ENCODE measurements at regions not wholly inside any gene's neighbourhood (a gene's known extent, or its start where the extent isn't known, plus 50 kb on each side); places are given as distances from the start of the nearest gene placed in this dataset.
A peak's percentile ranks its signal among the peaks of the same experiment; 100 is the strongest.

GRCh38 chr9:107731115-107731762, 241.7 kb upstream of the KLF4 start:
- intact Hi-C loops (cut with DNase I), result loop anchor here in 1 of 4 donors (10.0 kb wide), 2 partner anchors 96 to 324 kb away; no protein-coding TSS in a partner anchor
- WGBS, 3 donors, result 87 to 93% (median 91%) methylated on average over 6 of the region's 6 CpGs

DNA sequence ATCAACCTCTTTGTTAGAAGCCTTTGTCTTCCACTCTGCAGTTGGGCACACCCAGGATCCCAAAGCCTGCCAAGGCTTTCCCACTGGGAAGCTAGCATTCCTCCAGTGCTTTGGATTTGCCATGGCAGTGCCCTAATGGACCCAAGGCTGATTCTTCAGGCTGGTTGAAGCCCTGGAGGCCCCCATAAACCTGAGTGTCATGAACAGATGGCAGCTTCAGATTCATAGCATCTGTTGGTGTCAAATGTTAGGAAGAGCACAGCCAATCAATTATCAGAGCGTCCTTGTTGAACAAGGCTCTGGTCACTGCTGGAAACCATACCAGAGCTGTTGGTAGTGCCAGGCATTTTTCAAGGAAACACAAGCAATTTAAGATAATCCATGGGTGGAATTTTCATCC, 241.1 kb upstream of the KLF4 start:
- intact Hi-C loops (cut with DNase I), result loop anchor here in 1 of 4 donors (10.0 kb wide), 2 partner anchors 96 to 324 kb away; no protein-coding TSS in a partner anchor
- 80 to 100% (median 94%) methylated on average over 1 of the region's 1 CpG for WGBS, 3 donors

More at GRCh38 chr9:107731115-107731762, 241.7 kb upstream of the KLF4 start:
- no peak for TF ChIP-seq POLR2A (IDR thresholded peaks at IDR 0.05)
- no peak for TF ChIP-seq EP300 (IDR thresholded peaks at IDR 0.05)
- TF ChIP-seq, protein P1, sequence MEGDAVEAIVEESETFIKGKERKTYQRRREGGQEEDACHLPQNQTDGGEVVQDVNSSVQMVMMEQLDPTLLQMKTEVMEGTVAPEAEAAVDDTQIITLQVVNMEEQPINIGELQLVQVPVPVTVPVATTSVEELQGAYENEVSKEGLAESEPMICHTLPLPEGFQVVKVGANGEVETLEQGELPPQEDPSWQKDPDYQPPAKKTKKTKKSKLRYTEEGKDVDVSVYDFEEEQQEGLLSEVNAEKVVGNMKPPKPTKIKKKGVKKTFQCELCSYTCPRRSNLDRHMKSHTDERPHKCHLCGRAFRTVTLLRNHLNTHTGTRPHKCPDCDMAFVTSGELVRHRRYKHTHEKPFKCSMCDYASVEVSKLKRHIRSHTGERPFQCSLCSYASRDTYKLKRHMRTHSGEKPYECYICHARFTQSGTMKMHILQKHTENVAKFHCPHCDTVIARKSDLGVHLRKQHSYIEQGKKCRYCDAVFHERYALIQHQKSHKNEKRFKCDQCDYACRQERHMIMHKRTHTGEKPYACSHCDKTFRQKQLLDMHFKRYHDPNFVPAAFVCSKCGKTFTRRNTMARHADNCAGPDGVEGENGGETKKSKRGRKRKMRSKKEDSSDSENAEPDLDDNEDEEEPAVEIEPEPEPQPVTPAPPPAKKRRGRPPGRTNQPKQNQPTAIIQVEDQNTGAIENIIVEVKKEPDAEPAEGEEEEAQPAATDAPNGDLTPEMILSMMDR (IDR thresholded peaks at IDR 0.05), result no peak
- H3K36me3 ChIP-seq, result no peaks in the 10 kb centered on the region
- H3K27ac ChIP-seq, result peak overlapping the region in 1 of 2 donors; percentile 87
- no peak overlapping the region for H3K4me3 ChIP-seq
- no peak for DNase-seq
- no peaks in the 10 kb centered on the region for H3K9me3 ChIP-seq
- no peaks in the 10 kb centered on the region for H3K27me3 ChIP-seq
- H3K4me1 ChIP-seq (ENCODE audit: insufficient read depth), result peaks cover 15% of the 10 kb centered on the region

DNA sequence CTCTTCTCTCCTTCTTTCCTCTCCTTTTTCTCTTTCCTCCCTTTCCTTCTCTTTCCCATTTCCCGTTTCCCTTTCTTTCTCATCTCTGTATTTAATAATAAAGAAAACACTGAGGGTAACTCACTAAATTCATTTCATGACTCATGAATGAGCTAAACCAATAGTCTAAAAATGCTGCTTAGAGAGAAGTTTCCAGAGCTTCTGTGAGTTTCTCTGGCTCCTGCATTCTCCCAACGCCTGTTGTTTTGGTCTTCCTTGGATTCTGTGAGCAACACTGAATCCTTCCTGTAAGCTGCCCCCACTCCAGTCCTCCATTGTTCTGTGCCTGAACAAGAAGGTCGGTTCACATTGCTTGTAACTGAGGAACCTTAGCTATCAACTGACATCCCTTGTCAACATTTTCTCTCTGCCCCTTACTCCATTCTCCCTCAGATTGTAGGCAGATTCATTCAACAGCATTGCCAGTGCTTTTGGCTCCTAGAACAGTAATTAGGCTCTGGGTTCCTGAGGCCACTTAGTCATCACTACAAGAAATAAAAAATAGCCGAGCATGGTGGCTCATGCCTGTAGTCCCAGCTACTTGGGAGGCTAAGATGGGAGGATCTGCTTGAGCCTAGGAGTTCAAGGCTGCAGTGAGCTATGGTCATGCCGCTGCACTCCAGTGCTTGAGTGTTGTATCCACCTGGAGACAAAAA, 237.7 kb upstream of the KLF4 start:
- Histone ChIP-seq H3K36me3 (no peaks in the 10 kb centered on the region), H3K4me3 (no peak overlapping the region), H3K27me3 (no peaks in the 10 kb centered on the region), H3K27ac (no peak overlapping the region), H3K9me3 (no peaks in the 10 kb centered on the region), H3K4me1 (ENCODE audit: insufficient read depth) (no peaks in the 10 kb centered on the region)
- 68 to 79% (median 75%) methylated on average over 5 of the region's 5 CpGs for WGBS, 3 donors
- intact Hi-C loops (cut with DNase I), result no loop called here
- TF ChIP-seq EP300 (IDR thresholded peaks at IDR 0.05) (no peak), POLR2A (IDR thresholded peaks at IDR 0.05) (no peak)
- TF ChIP-seq, protein P1 (IDR thresholded peaks at IDR 0.05), result no peak
- DNase-seq, result no peak

More for the DNA sequence above, 241.1 kb upstream of the KLF4 start:
- TF ChIP-seq EP300 (IDR thresholded peaks at IDR 0.05), result no peak
- TF ChIP-seq, protein P1 (IDR thresholded peaks at IDR 0.05), result no peak
- no peak for TF ChIP-seq POLR2A (IDR thresholded peaks at IDR 0.05)
- no peaks in the 10 kb centered on the region for H3K9me3 ChIP-seq
- H3K27ac ChIP-seq, result no peak overlapping the region
- DNase-seq, result no peak
- no peak overlapping the region for H3K4me3 ChIP-seq
- H3K4me1 ChIP-seq (ENCODE audit: insufficient read depth), result peaks cover 14% of the 10 kb centered on the region
- no peaks in the 10 kb centered on the region for H3K36me3 ChIP-seq
- H3K27me3 ChIP-seq, result no peaks in the 10 kb centered on the region

DNA sequence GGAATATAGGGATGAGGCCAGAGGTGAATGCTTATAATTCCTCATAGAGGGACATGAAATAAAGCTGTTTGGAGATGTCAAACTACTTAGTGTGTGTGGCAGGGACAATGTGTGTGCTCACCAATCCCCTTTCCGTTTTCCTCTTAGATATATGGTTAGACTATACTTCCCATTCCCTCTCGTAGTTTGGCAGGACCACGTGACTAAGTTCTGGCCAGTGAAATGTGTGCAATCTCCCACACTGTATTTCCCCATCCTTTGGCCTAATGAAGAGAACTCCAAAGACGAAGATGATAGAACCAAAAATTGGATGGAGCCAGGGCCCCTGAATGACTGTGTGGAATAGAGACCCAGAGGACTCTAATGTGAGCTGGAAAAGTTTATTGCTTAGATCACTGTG, 233.4 kb upstream of the KLF4 start:
- 94 to 95% (median 95%) methylated on average over 4 of the region's 4 CpGs for WGBS, 3 donors
- Histone ChIP-seq H3K4me3 (no peak overlapping the region), H3K9me3 (no peaks in the 10 kb centered on the region), H3K4me1 (ENCODE audit: insufficient read depth) (no peaks in the 10 kb centered on the region), H3K27ac (no peak overlapping the region), H3K27me3 (no peaks in the 10 kb centered on the region), H3K36me3 (no peaks in the 10 kb centered on the region)
- TF ChIP-seq EP300 (IDR thresholded peaks at IDR 0.05), result no peak
- TF ChIP-seq, protein P1 (IDR thresholded peaks at IDR 0.05), result no peak
- TF ChIP-seq POLR2A (IDR thresholded peaks at IDR 0.05), result no peak
- DNase-seq, result no peak
- intact Hi-C loops (cut with DNase I), result no loop called here
